Epithelial cell of proximal tubule (primary cell): ENCODE measurements at regions not wholly inside any gene's neighbourhood (a gene's known extent, or its start where the extent isn't known, plus 50 kb on each side); places are given as distances from the start of the nearest gene placed in this dataset.
A peak's percentile ranks its signal among the peaks of the same experiment; 100 is the strongest.

Experiments used
- DNase-seq: peaks from one replicate; pipeline ENCODE4 v3.0.0-alpha.2; 2011; ENCODE audit warnings: low read depth
- H3K4me3 ChIP-seq: 2 replicates; pipeline ENCODE4 v1.5.1; 2011; ENCODE audit warnings: low read depth, mild to moderate bottlenecking, low read length
- TF ChIP-seq, protein P1 (sequence below): conservative IDR thresholded peaks from 2 replicates; pipeline ENCODE4 v1.5.1; 2012; ENCODE audit warnings: low read depth, mild to moderate bottlenecking, low read length

DNA sequence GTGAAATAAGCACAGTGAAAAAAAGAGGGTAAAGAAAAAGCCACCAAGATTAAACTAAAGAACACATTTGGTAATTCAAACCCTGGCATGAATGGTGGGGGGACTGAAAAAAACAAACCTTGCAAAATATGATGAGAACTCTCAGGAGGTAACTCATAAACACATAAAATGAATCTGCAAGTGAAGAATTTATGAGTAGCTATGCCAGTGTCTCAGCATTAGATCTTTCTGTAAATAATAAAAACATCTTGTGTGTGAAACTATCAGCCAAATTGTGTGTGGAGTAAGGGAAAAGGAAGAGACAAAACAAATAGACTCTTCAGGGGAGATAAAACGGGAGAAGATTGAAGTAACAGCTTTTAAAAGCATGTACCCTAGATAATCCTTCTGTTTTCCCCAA, 129.6 kb upstream of the SPEF2 start:
- DNase-seq, result no peak
- H3K4me3 ChIP-seq, result no peak overlapping the region
- TF ChIP-seq, protein P1, sequence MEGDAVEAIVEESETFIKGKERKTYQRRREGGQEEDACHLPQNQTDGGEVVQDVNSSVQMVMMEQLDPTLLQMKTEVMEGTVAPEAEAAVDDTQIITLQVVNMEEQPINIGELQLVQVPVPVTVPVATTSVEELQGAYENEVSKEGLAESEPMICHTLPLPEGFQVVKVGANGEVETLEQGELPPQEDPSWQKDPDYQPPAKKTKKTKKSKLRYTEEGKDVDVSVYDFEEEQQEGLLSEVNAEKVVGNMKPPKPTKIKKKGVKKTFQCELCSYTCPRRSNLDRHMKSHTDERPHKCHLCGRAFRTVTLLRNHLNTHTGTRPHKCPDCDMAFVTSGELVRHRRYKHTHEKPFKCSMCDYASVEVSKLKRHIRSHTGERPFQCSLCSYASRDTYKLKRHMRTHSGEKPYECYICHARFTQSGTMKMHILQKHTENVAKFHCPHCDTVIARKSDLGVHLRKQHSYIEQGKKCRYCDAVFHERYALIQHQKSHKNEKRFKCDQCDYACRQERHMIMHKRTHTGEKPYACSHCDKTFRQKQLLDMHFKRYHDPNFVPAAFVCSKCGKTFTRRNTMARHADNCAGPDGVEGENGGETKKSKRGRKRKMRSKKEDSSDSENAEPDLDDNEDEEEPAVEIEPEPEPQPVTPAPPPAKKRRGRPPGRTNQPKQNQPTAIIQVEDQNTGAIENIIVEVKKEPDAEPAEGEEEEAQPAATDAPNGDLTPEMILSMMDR, result no peak

DNA sequence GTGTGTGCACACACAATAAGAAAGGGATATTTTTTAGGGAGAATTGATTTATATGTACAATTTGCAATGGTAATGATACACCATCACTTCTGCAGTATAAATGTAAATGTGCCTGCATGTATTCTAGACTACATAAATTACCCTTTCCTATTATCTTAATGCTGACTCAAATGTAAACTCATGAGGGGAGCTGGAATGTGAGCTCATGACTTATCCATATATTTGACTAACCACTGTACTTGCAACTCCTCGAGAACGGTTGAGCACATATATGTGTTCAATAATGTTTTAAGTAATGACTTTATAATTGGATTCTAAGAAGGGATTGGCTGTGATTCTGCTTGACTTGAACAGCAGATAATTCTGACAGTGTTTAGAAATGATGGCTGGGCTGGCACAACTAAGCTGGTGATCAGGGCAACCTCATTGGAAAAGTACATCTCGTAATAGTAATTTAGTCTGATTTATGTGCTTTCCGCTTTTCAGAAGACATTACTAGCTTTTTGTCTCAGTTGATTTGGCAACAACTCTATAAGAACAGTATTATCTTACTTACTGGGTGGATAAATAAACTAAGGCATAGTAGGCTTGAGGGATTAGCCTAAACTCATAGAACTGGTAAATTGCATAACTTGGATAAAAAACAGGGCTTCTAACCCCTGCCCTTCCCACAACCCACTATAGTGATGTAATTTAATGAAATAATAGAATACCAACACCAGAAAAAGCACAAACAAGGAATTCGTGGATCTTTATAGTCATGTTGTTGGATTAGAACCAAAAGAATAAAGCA, 130.2 kb upstream of the SPEF2 start:
- no peak for DNase-seq
- TF ChIP-seq, protein P1, result no peak
- H3K4me3 ChIP-seq, result no peak overlapping the region

DNA sequence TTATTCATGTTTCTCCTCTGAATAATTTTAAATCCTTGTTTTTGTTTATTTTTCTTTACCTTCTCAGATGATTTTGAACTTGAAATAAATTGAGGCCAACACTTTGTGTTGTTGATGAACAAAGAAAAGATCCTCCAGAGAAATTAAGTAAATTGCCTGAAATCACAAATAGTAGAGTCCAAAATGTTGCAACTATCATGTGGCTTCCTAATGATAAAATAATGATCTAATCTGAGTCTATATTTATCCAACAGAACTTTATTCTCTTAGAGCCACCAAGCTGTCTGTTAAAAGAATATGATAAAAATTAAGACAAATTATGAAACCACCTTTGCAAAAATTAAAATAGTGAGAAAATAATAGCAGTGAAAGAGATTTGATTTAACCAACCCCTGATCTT, 132.2 kb upstream of the SPEF2 start:
- TF ChIP-seq, protein P1, result no peak
- DNase-seq, result no peak
- no peak overlapping the region for H3K4me3 ChIP-seq

DNA sequence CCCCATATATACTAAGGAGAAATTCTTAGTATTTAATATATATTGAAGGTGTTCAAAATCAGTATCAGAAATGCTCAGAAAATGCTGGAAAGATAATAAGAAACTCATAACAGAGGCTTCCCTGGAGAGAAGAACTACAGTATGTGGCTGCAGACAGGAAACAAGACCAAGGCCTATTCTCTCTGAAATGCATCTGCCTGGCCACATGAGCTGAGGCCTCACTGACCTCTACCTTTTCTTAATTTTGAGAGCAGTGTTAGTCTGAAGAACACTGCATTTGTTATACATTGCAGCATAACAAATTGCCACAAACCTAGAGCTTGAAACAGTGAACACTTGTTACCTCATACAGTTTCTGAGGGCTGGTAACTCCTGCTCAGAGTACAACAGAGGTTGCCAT, 133.4 kb upstream of the SPEF2 start:
- TF ChIP-seq, protein P1, result no peak
- DNase-seq, result no peak
- H3K4me3 ChIP-seq, result no peak overlapping the region

DNA sequence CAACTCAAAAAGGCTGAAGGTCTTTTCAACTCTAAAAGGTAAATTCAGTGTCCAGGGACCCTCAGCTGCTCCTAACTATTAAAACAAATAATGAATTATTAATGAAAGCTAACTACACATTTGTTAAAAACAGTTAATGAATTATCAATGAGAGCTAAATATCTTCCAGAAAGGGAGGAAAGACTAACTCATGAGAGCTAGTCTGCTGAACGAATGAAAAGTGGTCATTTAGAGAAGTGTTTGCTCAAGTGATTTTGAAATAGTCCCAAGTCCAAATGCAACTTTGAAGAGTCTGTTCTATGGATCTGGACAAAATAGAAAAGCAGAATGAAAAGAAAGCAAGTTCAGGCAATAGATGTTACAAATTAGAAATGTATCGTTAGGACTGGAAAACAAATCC, 133.9 kb upstream of the SPEF2 start:
- TF ChIP-seq, protein P1, result no peak
- peak; percentile 27 for DNase-seq
- no peak overlapping the region for H3K4me3 ChIP-seq

DNA sequence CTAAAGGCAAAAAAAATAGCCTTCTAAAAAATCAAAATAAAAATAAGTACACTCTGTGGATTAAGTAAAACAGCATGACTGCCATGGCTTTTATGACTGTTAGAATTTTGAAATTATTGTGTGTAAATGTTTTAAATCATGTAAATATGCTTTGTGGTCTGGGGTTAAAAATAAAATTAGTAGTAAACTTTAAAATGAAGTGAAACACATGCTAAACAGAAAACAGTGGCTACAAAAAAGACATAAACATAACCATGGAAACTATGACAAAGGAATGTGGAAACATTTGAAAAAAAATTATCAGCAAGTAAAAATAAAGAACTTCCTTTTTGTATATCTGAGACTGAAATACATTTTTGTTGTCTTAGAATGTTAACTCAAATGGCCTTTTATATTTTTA, 134.5 kb upstream of the SPEF2 start:
- no peak overlapping the region for H3K4me3 ChIP-seq
- DNase-seq, result no peak
- TF ChIP-seq, protein P1, result no peak

DNA sequence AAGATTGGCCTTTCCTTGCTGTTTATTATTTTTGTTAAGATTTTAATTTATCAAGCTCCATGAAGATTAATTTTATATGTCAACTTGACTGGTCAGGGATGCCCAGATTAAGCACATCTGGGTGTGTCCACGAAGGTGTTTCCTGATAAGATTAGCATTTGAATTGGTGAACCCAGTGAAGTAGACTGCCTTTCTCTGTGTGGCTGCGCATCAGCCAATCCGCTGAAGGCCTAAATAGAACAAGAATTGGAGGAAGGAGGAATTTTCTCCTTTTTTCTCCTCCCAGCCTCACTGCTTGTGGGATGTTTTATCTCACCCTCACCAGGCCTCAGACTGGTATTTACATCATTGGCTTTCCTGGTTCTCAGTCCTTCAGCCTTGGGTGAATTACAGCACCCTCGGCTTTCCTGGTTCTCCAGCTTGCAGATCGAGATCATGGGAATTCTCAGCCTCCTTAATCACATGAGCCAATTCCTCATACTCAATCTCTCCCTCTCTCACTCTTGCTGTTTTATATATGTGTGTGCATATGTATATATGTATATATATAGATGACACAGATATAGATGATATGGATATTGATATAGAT, 135.4 kb upstream of the SPEF2 start:
- H3K4me3 ChIP-seq, result no peak overlapping the region
- no peak for DNase-seq
- TF ChIP-seq, protein P1, result no peak
